ENCODE measurements at regions not wholly inside any gene's neighbourhood (a gene's known extent, or its start where the extent isn't known, plus 50 kb on each side); places are given as distances from the start of the nearest gene placed in this dataset.

DNA sequence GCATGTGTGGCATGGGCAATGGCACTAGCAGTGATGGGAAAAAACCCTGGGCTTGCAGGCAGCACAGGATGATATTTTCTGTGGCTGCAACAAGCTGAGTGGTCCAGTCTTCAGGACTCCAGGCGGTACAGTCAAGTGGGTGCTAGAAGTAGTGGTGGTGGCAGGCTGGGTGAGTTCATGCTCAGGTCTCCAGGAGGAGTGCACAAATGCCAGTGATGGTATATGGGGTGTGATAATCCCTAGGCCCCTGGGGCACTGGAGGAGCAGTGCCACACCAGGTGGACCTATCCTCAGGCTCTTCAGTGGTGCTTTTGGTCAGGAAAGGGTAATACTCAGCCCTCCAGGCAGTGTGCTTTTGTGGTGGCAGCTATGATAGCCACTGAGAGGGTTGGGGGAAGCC, 496.4 kb downstream of the PRR16 start:
- TF ChIP-seq NPAS2 (CRISPR knock-in tag; IDR thresholded peaks at IDR 0.05; ENCODE audit: borderline replicate concordance): no peak
- TF ChIP-seq, protein P1, sequence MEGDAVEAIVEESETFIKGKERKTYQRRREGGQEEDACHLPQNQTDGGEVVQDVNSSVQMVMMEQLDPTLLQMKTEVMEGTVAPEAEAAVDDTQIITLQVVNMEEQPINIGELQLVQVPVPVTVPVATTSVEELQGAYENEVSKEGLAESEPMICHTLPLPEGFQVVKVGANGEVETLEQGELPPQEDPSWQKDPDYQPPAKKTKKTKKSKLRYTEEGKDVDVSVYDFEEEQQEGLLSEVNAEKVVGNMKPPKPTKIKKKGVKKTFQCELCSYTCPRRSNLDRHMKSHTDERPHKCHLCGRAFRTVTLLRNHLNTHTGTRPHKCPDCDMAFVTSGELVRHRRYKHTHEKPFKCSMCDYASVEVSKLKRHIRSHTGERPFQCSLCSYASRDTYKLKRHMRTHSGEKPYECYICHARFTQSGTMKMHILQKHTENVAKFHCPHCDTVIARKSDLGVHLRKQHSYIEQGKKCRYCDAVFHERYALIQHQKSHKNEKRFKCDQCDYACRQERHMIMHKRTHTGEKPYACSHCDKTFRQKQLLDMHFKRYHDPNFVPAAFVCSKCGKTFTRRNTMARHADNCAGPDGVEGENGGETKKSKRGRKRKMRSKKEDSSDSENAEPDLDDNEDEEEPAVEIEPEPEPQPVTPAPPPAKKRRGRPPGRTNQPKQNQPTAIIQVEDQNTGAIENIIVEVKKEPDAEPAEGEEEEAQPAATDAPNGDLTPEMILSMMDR (IDR thresholded peaks at IDR 0.05): no peak
- TF ChIP-seq POLR2A (IDR thresholded peaks at IDR 0.05; ENCODE audit: low read length): no peak
- TF ChIP-seq REST (IDR thresholded peaks at IDR 0.05): no peak
